Activated naive CD4-positive, alpha-beta T cell treated with anti-CD3 and anti-CD28 coated beads, Interleukin-2, amount 50 U/mL, for 72 hours (primary cell): ENCODE measurements at regions not wholly inside any gene's neighbourhood (a gene's known extent, or its start where the extent isn't known, plus 50 kb on each side); places are given as distances from the start of the nearest gene placed in this dataset.

ENCODE experiments used
- ATAC-seq, 2 donors: fragments of 150-1000 bp; cut with Tn5 transposase; 2 replicates each; pipeline ENCODE4 v1.10.0; 2021; ENCODE audit warnings: mild to moderate bottlenecking in 2 of 2, moderate library complexity in 2 of 2
- DNase-seq, 2 donors: peaks; one replicate each; pipeline ENCODE4 v3.0.0; 2021 to 2022; ENCODE audit warnings: low spot score in 2 of 2
- H3K27ac Mint-ChIP-seq, 2 donors: one replicate each; pipeline ENCODE4 v1.8.0; 2022; ENCODE audit warnings: mild to moderate bottlenecking in 2 of 2, mixed read lengths in 2 of 2
- H3K36me3 Mint-ChIP-seq, 2 donors: one replicate each; pipeline ENCODE4 v1.8.0; 2022; ENCODE audit warnings: mixed read lengths in 2 of 2
- H3K9me3 Mint-ChIP-seq, 2 donors: one replicate each; pipeline ENCODE4 v1.8.0; 2022; ENCODE audit warnings: mixed read lengths in 2 of 2

DNA sequence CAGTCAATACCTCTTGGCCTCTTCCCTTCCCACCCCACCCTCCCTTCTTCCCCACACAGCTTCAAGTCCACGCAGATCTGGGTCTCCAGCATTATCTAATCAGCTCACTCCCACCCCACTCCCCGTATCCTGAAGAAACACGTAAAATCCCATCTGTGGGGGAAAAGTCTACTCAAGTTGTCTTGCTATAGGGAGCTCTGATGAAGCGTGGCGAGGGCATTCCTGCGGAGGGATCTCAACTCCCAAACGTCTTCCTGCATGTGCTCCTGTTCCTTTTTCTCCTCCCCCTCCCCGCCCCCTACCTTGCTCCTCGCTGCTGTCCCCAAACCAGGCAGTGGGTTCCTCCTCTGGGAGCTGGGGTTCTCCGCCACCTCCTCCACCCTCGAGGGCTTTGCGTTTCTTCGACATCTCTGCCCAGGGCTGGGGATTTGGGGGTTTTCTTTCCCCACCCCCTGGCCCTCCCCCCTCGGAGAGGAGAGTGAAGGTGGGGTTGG lies 181.8 kb downstream of the TBXT start:
- no peak for DNase-seq
- Mint-ChIP-seq H3K36me3 (peaks cover 5 to 6% of the 10 kb centered on the region in 2 donors), H3K27ac (no peak overlapping the region), H3K9me3 (no peaks in the 10 kb centered on the region)
- ATAC-seq: no peak

DNA sequence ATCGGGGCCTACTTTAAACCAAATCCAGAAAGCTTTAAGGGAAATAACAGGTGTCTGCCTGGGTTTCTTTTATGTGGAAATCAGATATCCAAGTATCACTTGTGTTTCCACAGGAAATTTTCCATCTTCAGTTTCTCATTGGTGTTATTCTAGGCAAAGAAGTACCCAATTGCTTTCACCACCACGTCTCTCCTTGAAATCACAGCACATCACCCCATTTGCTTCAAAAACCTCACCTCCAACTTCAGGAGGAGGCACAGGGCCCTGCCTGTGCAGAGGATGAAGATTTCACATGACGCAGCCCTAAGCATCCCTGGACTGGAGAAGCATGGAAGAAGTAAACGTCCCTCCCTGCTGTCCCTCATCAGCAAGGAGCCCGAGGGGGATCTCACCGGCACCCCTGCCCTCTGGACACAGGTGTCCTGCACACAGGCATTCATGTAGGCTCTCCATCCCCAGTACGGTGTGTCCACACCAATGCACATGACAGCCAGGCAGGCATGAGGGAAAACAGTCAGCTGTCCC lies 182.3 kb downstream of the TBXT start:
- Mint-ChIP-seq H3K27ac (no peak overlapping the region), H3K9me3 (no peaks in the 10 kb centered on the region), H3K36me3 (peaks cover 5 to 6% of the 10 kb centered on the region in 2 donors)
- DNase-seq (no peak), ATAC-seq (no peak)

DNA sequence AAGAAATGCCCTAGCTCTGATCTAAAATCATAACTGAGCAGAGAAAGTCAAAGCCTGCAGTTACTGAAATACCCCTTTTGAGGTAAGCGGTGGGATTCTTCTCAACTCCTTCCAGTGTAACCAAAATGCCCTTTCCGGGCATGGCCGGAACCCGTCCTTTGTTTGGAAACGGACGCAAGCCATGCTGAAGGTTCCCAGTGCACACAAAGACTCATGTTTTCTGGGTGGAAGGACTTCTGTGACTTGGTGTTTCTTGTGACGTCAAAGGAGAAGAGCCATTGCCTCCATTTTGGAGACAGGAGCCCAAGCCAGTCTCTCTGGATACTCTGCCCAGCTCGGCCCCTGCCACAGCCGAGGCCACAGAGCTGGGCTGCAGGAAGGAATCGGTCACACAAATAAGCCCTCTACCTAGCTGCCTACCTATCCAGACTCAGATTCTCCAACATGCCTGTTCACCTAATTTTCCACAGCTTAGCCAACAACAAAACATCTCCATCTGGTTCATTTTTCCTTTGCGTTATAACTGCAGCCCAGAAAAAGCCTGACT lies 182.8 kb downstream of the TBXT start:
- Mint-ChIP-seq H3K9me3 (no peaks in the 10 kb centered on the region), H3K27ac (no peak overlapping the region), H3K36me3 (peaks cover 5 to 6% of the 10 kb centered on the region in 2 donors)
- DNase-seq: no peak
- no peak for ATAC-seq

DNA sequence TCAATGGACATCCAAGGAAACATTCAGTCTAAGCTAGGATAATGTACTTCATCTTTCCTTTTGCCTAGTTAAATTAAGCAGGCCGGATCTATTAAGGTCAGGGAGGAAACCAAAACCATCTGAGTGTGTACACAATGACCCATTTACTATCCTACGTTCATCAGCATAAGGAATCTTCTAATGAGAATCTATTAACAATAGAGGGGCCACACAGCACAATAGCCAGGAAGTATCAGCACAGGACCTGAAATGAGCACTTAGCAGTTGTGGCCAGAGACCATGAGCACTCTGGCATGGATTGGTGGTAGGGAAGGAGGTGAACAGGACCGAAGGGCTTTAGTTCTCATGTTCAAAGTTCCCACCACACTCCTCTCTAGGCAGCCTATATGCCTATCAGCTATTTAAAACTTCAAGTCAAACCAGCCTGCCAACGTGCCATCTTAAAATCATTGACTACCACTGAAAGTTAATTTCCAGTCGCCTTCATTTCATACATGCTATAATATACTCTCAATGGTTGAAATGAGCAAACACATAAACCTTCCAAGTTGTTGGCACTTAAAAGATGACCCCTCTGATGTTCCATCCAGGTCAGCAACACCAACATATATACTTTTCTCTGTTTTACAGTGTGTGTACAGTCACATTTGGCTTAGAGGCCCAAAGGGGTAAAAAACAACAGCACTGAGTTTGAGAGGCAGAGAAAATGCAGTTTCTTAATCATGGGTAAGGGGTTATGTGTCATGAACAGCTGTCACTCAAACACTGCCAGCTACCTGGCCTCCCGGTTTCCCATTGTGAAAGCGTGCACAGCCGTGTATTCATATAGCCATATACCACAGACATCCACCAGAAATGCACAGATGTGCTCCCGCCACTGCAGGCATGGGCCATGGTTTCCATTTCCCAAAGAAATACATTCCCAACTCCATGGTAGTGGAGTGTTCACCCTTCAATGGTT lies 184.3 kb downstream of the TBXT start:
- ATAC-seq (no peak), DNase-seq (no peak)
- Mint-ChIP-seq H3K36me3 (no peaks in the 10 kb centered on the region), H3K27ac (no peak overlapping the region), H3K9me3 (no peaks in the 10 kb centered on the region)

DNA sequence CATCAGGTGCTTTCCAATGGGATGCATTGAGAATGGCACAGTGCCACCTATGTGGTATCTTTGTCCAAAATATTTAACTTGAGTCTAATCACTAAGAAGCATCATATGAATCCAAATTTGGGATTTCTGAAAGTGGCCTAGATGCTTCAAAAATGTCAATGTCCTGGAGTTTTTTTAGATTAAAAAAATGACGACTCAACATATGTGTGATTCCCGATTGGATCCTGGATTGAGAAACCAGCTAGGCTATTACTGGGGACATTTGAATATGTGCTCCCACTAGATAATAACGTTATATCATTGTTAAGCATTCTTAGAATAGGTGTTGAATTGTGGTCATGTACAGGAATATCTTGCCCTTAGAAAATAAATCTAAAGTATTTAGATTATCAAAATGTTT lies 189.2 kb downstream of the TBXT start:
- no peak for DNase-seq
- H3K36me3 Mint-ChIP-seq: no peaks in the 10 kb centered on the region
- no peaks in the 10 kb centered on the region for H3K9me3 Mint-ChIP-seq
- H3K27ac Mint-ChIP-seq: no peak overlapping the region
- ATAC-seq: no peak

DNA sequence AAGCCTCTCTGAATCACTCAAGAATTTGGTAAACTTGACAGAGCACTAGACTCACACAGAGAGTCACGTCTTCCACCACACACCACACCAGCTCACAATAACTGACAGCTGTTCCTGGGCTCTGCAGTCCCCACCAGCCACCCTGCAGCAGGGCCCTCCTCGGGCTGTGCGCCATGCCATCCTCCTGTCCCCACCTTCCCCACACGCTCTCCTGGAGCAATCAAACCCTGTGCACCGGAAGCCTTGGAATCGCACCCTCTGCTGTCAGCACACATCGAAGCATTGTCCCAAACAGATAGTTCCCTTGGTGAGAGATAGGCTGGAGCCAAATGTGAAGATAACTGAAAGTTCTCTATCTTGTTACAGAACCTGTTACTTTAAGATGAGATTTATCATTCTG lies 191.0 kb downstream of the TBXT start:
- H3K9me3 Mint-ChIP-seq: no peaks in the 10 kb centered on the region
- no peak for DNase-seq
- no peak for ATAC-seq
- H3K27ac Mint-ChIP-seq: no peak overlapping the region
- H3K36me3 Mint-ChIP-seq: no peaks in the 10 kb centered on the region

DNA sequence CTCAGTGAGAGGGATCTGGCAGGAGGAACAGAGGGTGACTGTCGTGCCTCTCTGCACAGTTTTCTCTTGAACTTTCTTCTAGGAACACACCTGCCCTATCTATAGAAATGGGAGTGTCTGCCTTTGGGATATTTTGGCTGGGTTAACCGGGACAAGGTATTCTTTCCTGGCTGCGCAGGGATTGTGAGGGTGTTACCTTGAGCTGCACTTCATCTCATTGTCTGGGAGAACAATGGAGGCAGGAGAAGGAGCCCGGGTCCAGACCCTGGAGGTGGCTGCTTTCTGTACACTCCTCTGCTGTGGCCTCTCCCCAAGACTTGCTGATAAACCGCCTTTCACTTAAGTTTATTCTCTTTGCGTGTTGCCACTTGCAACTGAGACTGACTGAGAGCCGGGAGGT lies 192.8 kb downstream of the TBXT start:
- Mint-ChIP-seq H3K27ac (no peak overlapping the region), H3K9me3 (no peaks in the 10 kb centered on the region), H3K36me3 (no peaks in the 10 kb centered on the region)
- DNase-seq (no peak), ATAC-seq (no peak)

DNA sequence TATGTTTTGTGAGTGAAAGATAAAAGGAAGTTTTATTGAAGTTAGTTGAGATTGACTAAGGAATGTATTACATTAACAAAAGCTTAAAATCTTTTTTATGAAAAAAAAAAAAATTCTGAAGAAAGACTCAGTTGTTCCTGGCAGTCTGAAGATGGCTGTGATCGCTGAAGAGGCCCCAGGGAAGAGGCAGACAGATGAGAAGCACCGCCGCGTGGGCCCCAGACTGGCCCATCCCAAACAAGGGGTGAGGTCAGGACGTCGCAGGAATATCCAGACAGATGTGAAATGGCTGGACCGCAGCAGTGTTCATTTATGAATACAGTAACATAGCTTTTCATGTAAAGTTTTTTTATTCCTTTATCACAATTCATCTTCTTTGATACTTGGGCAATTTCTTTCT lies 194.2 kb downstream of the TBXT start:
- no peak for DNase-seq
- ATAC-seq: no peak
- H3K27ac Mint-ChIP-seq: no peak overlapping the region
- H3K36me3 Mint-ChIP-seq: no peaks in the 10 kb centered on the region
- no peaks in the 10 kb centered on the region for H3K9me3 Mint-ChIP-seq

DNA sequence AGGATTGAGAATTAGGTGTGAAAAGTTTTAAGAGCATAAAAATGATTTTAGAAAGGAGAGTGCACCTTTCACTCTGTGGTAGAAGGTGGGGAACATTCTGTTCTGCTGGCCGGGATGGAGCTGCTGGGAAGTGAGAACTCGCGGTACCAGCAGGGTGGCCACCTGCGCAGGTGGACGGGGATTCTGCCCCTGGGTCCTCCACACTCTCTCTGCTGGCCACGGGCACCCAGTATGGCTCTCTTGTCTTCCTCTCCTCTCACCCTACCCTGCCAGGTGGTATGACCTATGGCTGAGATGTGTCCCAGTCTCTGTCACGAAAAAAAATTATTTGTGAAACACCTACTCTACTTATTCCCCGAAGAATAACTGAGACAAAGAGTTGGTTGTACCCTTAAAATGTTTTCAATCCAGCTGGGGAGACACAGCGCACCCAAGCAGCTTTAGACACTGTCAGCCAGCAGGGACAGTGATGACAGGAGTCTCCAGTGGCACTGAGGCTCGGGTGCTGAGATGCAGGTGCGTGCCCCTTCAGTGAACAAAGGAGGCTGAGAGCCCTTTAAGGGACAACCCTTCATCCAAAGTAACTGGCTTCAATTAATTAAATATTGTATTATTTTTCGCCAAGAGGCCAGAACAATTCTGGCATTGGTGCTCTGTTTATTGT lies 195.4 kb downstream of the TBXT start:
- DNase-seq: no peak
- Mint-ChIP-seq H3K9me3 (no peaks in the 10 kb centered on the region), H3K36me3 (no peaks in the 10 kb centered on the region), H3K27ac (no peak overlapping the region)
- ATAC-seq: no peak

DNA sequence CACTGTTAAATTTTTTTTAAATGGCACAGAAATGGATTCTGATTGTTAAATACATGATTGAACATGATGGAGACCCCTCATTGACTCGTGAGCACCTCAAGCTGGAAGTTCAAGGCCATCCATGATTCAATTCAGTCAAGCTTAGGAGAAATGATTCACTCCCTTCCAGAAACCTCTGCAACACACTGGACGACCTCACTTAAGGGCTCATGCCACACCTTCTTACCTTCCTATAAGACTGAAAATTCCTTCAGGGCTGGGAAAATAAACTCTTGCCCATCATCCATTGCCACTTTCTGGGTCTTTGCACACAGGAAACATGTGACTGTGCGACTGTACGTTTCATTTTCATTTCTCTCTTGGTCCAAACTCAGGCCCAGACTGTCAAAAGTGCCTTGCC lies 196.4 kb downstream of the TBXT start:
- ATAC-seq: no peak
- no peaks in the 10 kb centered on the region for H3K9me3 Mint-ChIP-seq
- no peaks in the 10 kb centered on the region for H3K36me3 Mint-ChIP-seq
- H3K27ac Mint-ChIP-seq: no peak overlapping the region
- no peak for DNase-seq

DNA sequence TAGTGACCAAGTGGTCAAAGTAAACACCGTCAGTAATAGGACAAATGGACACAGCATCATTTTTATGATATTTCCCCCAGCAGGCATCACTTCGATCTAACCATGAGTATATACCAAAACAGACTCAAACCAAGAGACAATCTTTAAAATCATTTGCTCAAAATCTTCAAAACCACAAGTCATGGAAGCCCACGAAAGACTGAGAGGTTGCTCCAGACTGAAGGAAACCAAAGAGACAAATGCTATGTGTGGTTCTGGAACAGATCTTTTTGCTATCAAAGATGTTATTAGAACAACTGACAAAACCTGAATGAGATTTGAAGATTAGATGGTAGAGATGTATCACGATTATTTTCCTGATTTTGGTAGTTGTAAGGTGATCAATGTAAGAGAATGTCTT lies 197.7 kb downstream of the TBXT start:
- DNase-seq: no peak
- Mint-ChIP-seq H3K27ac (no peak overlapping the region), H3K36me3 (no peaks in the 10 kb centered on the region), H3K9me3 (no peaks in the 10 kb centered on the region)
- no peak for ATAC-seq

DNA sequence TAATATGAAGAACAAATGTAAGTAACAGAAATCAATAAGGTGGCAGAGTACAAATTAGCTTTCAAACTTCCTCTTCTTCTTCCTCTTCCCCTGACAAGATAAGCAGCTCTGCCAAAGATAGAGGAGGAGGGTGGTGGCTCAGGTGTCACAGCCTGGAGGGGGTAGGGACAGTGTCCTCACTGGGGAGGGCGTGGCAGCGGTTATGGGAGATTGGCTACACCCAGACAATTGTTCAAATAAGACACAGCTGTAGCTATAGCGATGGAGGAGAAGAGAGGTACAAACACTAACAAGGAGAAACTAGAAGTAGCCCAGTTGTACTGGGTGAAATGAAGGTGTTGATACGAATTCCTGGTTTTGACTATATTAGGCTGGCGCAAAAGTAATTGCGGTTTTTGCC lies 198.5 kb downstream of the TBXT start:
- Mint-ChIP-seq H3K27ac (no peak overlapping the region), H3K9me3 (no peaks in the 10 kb centered on the region), H3K36me3 (no peaks in the 10 kb centered on the region)
- ATAC-seq (no peak), DNase-seq (no peak)

DNA sequence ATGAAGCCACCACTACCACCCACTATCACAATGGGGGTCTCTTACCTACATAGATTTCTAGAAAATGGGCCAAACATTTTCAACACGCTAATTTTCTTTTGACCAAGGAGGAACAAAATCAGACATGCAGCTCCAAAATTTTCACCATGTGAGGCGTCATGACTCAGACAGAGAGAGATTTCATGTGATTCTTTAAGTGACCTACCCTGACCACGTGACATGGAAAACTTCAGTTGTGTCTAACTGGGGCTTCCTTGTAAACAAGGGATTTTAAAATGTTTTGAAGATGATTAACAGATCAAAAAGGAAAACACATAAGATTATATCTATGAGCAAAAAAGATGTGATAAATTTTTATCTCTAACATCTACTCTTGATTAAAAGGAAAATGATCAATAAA lies 199.2 kb downstream of the TBXT start:
- no peaks in the 10 kb centered on the region for H3K9me3 Mint-ChIP-seq
- no peak overlapping the region for H3K27ac Mint-ChIP-seq
- no peaks in the 10 kb centered on the region for H3K36me3 Mint-ChIP-seq
- DNase-seq (no peak), ATAC-seq (no peak)

DNA sequence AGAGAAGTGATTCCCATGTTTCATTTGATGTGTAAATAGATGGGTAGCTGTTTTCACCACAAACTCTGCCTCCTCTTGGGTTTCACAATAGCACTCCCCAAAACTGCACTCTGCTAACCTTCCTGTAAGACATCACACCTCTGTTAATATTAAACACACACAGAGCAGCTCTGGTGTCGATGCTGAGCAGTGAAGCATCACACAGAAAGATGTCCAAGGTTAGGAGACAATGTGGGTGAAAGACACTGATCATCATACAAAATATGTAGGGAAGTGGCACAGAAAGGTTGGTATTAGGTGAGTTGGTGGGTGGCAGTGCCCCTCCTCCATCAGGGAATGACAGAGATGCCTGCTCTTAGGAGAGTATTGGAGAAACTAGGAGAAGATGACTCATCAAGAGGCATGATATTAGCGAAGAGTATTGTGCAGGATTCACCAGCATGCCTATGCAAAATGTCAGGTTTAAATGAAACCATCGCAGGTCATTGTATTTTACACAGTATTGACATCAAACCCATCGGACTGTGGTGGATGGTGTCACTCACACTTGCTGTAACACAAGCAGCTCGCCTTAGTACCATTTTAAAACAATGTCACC lies 199.7 kb downstream of the TBXT start:
- H3K27ac Mint-ChIP-seq: no peak overlapping the region
- DNase-seq: no peak
- no peaks in the 10 kb centered on the region for H3K9me3 Mint-ChIP-seq
- ATAC-seq: no peak
- H3K36me3 Mint-ChIP-seq: no peaks in the 10 kb centered on the region

DNA sequence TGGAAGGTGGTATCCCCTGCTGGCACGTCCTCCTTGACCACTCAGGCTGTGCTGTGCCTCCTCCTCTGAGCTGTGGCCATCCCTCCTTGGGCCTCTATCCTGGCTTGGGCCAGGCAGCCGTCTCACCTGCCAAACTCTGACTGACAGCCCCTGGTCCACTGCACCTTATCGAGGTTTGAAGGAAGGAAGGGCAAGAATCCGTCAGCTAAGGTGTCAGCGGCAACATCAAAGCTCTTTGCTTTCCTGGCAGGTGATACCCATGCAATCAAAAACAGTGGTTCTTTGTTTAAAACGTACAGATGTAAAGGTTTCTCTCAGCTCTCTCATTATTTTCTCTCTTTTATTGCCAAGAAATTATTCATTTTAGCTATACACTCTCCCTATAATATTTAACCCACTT lies 203.9 kb downstream of the TBXT start:
- no peak for DNase-seq
- ATAC-seq: no peak
- Mint-ChIP-seq H3K9me3 (no peaks in the 10 kb centered on the region), H3K36me3 (no peaks in the 10 kb centered on the region), H3K27ac (no peak overlapping the region)

DNA sequence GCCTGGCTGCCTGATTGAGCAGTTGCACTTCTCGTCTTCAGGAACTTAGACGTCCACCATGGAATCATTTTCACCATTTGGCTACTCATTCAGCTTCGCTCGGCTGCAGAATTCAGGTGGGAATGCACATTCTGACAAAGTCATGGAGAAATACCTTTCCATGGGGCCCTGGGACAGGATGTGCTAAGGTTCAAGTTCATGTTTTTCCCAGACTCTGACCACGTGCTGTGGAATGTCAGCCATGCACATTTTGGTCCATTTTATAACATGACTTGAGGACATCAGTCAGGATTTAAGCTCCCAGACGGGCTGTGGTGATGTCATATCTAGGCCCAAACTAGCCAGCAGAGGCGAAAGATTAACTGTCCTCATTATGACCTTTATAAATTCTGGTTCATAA lies 205.3 kb downstream of the TBXT start:
- no peaks in the 10 kb centered on the region for H3K36me3 Mint-ChIP-seq
- no peak for ATAC-seq
- no peak for DNase-seq
- no peak overlapping the region for H3K27ac Mint-ChIP-seq
- peaks cover 0 to 4% of the 10 kb centered on the region in 2 donors for H3K9me3 Mint-ChIP-seq

DNA sequence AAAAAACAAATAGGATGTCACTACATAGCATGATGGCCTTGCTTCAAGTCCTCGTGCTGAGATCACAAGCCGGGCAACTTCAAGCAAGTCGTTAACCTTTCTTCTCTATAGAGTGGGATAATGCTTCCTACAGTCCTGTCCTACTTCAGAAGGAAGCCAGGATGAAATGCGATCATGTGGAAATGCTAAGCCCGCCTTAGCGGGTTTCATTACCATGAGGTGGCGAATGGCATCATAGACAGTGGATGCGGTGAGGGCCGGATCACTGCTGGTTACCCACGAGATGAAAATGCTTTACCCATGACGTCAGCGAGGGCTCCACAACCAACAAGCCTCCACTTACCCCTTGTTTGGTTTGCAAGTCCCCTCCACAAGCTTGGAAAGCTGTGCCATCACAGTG lies 206.4 kb downstream of the TBXT start:
- no peak for DNase-seq
- Mint-ChIP-seq H3K9me3 (peaks cover 0 to 4% of the 10 kb centered on the region in 2 donors), H3K27ac (no peak overlapping the region), H3K36me3 (no peaks in the 10 kb centered on the region)
- no peak for ATAC-seq
